ENCODE measurements at regions not wholly inside any gene's neighbourhood (a gene's known extent, or its start where the extent isn't known, plus 50 kb on each side); places are given as distances from the start of the nearest gene placed in this dataset.
"Not testable (repeated sequence)": the region's sequence is repeated elsewhere in the genome, so short reads cannot be mapped to it uniquely, and the experiment has no call there.

DNA sequence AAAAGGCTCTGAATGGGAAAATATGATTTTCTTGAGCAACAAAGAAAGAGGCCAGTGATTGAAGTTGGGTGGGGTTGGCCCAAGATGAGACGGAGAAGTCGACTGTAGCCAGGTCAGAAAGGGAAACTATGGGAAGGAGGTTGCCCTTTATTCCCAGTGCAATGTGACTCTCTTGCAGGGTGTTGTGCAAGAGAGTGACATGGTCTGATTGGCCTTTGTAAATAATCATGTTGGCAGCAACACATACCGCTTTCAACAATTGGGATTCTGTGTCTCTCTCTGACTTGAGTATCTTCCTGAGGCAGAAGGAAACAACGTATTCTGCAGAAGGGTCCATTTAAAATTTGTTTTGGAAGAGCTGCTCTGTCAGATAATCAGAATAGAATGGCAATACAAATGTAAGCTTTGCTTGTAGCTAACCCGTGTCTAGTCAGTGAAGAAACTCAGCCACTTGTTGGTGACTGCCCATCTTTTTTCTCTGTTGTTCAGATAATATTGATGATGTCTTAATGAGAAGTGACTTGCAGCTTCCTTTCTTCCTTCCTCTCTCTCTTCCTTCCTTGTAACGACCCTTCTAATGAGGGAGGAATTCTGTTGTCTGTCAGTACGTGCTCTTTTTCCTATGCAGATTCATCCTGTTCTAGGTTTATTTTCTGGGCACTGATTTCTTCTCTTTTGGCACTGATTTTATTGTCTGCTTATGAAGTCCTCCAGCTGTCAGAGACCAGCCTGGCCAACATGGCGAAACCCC lies 311.0 kb upstream of the FAM98A start:
- Histone ChIP-seq H3K9me3 (ENCODE audit: control insufficient read depth in 1 of 2, low read length in 2 of 2) (no peaks in the 10 kb centered on the region), H3K27ac (ENCODE audit: low read depth, low read length) (no peak overlapping the region), H3K36me3 (ENCODE audit: insufficient read depth, low read length) (no peaks in the 10 kb centered on the region), H3K4me1 (ENCODE audit: insufficient read depth, low read length) (no peaks in the 10 kb centered on the region), H3K4me3 (ENCODE audit: low read length in 2 of 2) (no peak overlapping the region), H3K27me3 (ENCODE audit: insufficient read depth, low read length) (no peaks in the 10 kb centered on the region)
- Mint-ChIP-seq H3K36me3 (peaks cover 0 to 7% of the 10 kb centered on the region in 2 donors), H3K27me3 (peaks cover 0 to 2% of the 10 kb centered on the region in 2 donors), H3K4me3 (no peak overlapping the region), H3K4me1 (no peaks in the 10 kb centered on the region), H3K9me3 (peaks cover 2 to 26% (median 11%) of the 10 kb centered on the region in 8 donors), H3K27ac (no peak overlapping the region)
- ChIA-PET CTCF (ENCODE audit: partially characterized antibody) (no interaction called here), POLR2A (ENCODE audit: partially characterized antibody) (no interaction called here)
- intact Hi-C loops (cut with micrococcal nuclease), result no loop called here
- no peak for DNase-seq

GRCh38 chr2:33907866-33908265 lies 308.8 kb upstream of the FAM98A start:
- Mint-ChIP-seq H3K27me3 (peaks cover 0 to 2% of the 10 kb centered on the region in 2 donors), H3K36me3 (no peaks in the 10 kb centered on the region), H3K9me3 (peaks cover 2 to 11% (median 4%) of the 10 kb centered on the region in 8 donors), H3K27ac (no peak overlapping the region), H3K4me3 (no peak overlapping the region), H3K4me1 (no peaks in the 10 kb centered on the region)
- Histone ChIP-seq H3K27ac (ENCODE audit: low read depth, low read length) (no peak overlapping the region), H3K27me3 (ENCODE audit: insufficient read depth, low read length) (no peaks in the 10 kb centered on the region), H3K4me3 (ENCODE audit: low read length in 2 of 2) (no peak overlapping the region), H3K36me3 (ENCODE audit: insufficient read depth, low read length) (no peaks in the 10 kb centered on the region), H3K9me3 (ENCODE audit: control insufficient read depth in 1 of 2, low read length in 2 of 2) (no peaks in the 10 kb centered on the region), H3K4me1 (ENCODE audit: insufficient read depth, low read length) (no peaks in the 10 kb centered on the region)
- intact Hi-C loops (cut with micrococcal nuclease), result no loop called here
- no peak for DNase-seq
- ChIA-PET POLR2A (ENCODE audit: partially characterized antibody) (no interaction called here), CTCF (ENCODE audit: partially characterized antibody) (no interaction called here)

GRCh38 chr2:33906129-33906528 lies 307.0 kb upstream of the FAM98A start:
- H3K4me1 ChIP-seq (ENCODE audit: insufficient read depth, low read length); H3K4me1 Mint-ChIP-seq; H3K36me3 Mint-ChIP-seq; H3K9me3 Mint-ChIP-seq; POLR2A ChIA-PET (ENCODE audit: partially characterized antibody); H3K27ac ChIP-seq (ENCODE audit: low read depth, low read length); H3K36me3 ChIP-seq (ENCODE audit: insufficient read depth, low read length); intact Hi-C loops (cut with micrococcal nuclease); H3K27ac Mint-ChIP-seq; H3K27me3 ChIP-seq (ENCODE audit: insufficient read depth, low read length); H3K4me3 Mint-ChIP-seq; H3K4me3 ChIP-seq (ENCODE audit: low read length in 2 of 2); DNase-seq; CTCF ChIA-PET (ENCODE audit: partially characterized antibody); H3K27me3 Mint-ChIP-seq; H3K9me3 ChIP-seq (ENCODE audit: control insufficient read depth in 1 of 2, low read length in 2 of 2): not testable (repeated sequence)

GRCh38 chr2:33904801-33905200 lies 305.7 kb upstream of the FAM98A start:
- no peaks in the 10 kb centered on the region for H3K9me3 ChIP-seq (ENCODE audit: control insufficient read depth in 1 of 2, low read length in 2 of 2)
- H3K27ac ChIP-seq (ENCODE audit: low read depth, low read length), result no peak overlapping the region
- Mint-ChIP-seq H3K4me3 (no peak overlapping the region), H3K9me3 (peaks cover 0 to 9% (median 2%) of the 10 kb centered on the region in 8 donors), H3K27me3 (peaks cover 0 to 2% of the 10 kb centered on the region in 2 donors), H3K27ac (no peak overlapping the region), H3K4me1 (no peaks in the 10 kb centered on the region), H3K36me3 (no peaks in the 10 kb centered on the region)
- ChIA-PET POLR2A (ENCODE audit: partially characterized antibody) (no interaction called here), CTCF (ENCODE audit: partially characterized antibody) (no interaction called here)
- H3K4me3 ChIP-seq (ENCODE audit: low read length in 2 of 2), result no peak overlapping the region
- no peak for DNase-seq
- no peaks in the 10 kb centered on the region for H3K36me3 ChIP-seq (ENCODE audit: insufficient read depth, low read length)
- no peaks in the 10 kb centered on the region for H3K27me3 ChIP-seq (ENCODE audit: insufficient read depth, low read length)
- intact Hi-C loops (cut with micrococcal nuclease), result no loop called here
- no peaks in the 10 kb centered on the region for H3K4me1 ChIP-seq (ENCODE audit: insufficient read depth, low read length)

DNA sequence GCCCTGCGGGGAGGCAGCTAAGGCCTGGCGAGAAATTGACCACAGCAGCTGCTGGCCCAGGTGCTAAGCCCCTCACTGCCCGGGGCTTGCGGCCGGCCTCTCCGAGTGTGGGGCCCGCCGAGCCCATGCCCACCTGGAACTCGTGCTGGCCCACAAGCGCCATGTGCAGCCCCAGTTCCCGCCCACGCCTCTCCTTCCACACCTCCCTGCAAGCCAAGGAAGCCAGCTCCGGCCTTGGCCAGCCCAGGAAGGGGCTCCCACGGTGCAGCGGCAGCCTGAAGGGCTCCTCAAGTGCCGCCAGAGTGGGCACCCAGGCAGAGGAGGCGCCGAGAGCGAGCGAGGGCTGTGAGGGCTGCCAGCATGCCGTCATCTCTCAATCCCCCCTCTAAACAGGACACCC lies 304.6 kb upstream of the FAM98A start:
- ChIA-PET CTCF (ENCODE audit: partially characterized antibody) (no interaction called here), POLR2A (ENCODE audit: partially characterized antibody) (no interaction called here)
- Mint-ChIP-seq H3K27me3 (peaks cover 0 to 2% of the 10 kb centered on the region in 2 donors), H3K4me3 (no peak overlapping the region), H3K4me1 (no peaks in the 10 kb centered on the region), H3K27ac (no peak overlapping the region), H3K9me3 (peaks cover 0 to 9% (median 2%) of the 10 kb centered on the region in 8 donors), H3K36me3 (no peaks in the 10 kb centered on the region)
- no peak for DNase-seq
- Histone ChIP-seq H3K27ac (ENCODE audit: low read depth, low read length) (no peak overlapping the region), H3K27me3 (ENCODE audit: insufficient read depth, low read length) (no peaks in the 10 kb centered on the region), H3K36me3 (ENCODE audit: insufficient read depth, low read length) (no peaks in the 10 kb centered on the region), H3K9me3 (ENCODE audit: control insufficient read depth in 1 of 2, low read length in 2 of 2) (no peaks in the 10 kb centered on the region), H3K4me3 (ENCODE audit: low read length in 2 of 2) (no peak overlapping the region), H3K4me1 (ENCODE audit: insufficient read depth, low read length) (no peaks in the 10 kb centered on the region)
- intact Hi-C loops (cut with micrococcal nuclease), result no loop called here

- Mint-ChIP-seq H3K27ac (no peak overlapping the region), H3K36me3 (no peaks in the 10 kb centered on the region), H3K9me3 (peaks cover 0 to 9% (median 2%) of the 10 kb centered on the region in 8 donors), H3K4me3 (no peak overlapping the region), H3K4me1 (no peaks in the 10 kb centered on the region), H3K27me3 (peaks cover 0 to 2% of the 10 kb centered on the region in 2 donors)
- no peaks in the 10 kb centered on the region for H3K27me3 ChIP-seq (ENCODE audit: insufficient read depth, low read length)
- no peak for DNase-seq
- H3K4me3 ChIP-seq (ENCODE audit: low read length in 2 of 2), result no peak overlapping the region
- H3K27ac ChIP-seq (ENCODE audit: low read depth, low read length), result no peak overlapping the region
- no peaks in the 10 kb centered on the region for H3K4me1 ChIP-seq (ENCODE audit: insufficient read depth, low read length)
- intact Hi-C loops (cut with micrococcal nuclease), result no loop called here
- POLR2A ChIA-PET (ENCODE audit: partially characterized antibody), result no interaction called here
- H3K9me3 ChIP-seq (ENCODE audit: control insufficient read depth in 1 of 2, low read length in 2 of 2), result no peaks in the 10 kb centered on the region
- H3K36me3 ChIP-seq (ENCODE audit: insufficient read depth, low read length), result no peaks in the 10 kb centered on the region
- CTCF ChIA-PET (ENCODE audit: partially characterized antibody), result no interaction called here
Observed at GRCh38 chr2:33903215-33903614, 304.1 kb upstream of the FAM98A start.

GRCh38 chr2:33900610-33901009 lies 301.5 kb upstream of the FAM98A start:
- Mint-ChIP-seq H3K9me3 (peaks cover 0 to 12% (median 2%) of the 10 kb centered on the region in 8 donors), H3K4me3 (no peak overlapping the region), H3K27me3 (no peaks in the 10 kb centered on the region), H3K27ac (no peak overlapping the region), H3K36me3 (no peaks in the 10 kb centered on the region), H3K4me1 (no peaks in the 10 kb centered on the region)
- Histone ChIP-seq H3K4me3 (ENCODE audit: low read length in 2 of 2) (no peak overlapping the region), H3K27me3 (ENCODE audit: insufficient read depth, low read length) (no peaks in the 10 kb centered on the region), H3K36me3 (ENCODE audit: insufficient read depth, low read length) (no peaks in the 10 kb centered on the region), H3K27ac (ENCODE audit: low read depth, low read length) (no peak overlapping the region), H3K4me1 (ENCODE audit: insufficient read depth, low read length) (no peaks in the 10 kb centered on the region), H3K9me3 (ENCODE audit: control insufficient read depth in 1 of 2, low read length in 2 of 2) (no peaks in the 10 kb centered on the region)
- no peak for DNase-seq
- ChIA-PET CTCF (ENCODE audit: partially characterized antibody) (no interaction called here), POLR2A (ENCODE audit: partially characterized antibody) (no interaction called here)
- intact Hi-C loops (cut with micrococcal nuclease), result no loop called here

GRCh38 chr2:33897741-33898140 lies 298.6 kb upstream of the FAM98A start:
- CTCF ChIA-PET (ENCODE audit: partially characterized antibody), result no interaction called here
- H3K4me3 Mint-ChIP-seq, result no peak overlapping the region
- intact Hi-C loops (cut with micrococcal nuclease), result no loop called here
- Histone ChIP-seq H3K27ac (ENCODE audit: low read depth, low read length) (no peak overlapping the region), H3K36me3 (ENCODE audit: insufficient read depth, low read length) (no peaks in the 10 kb centered on the region), H3K9me3 (ENCODE audit: control insufficient read depth in 1 of 2, low read length in 2 of 2) (no peaks in the 10 kb centered on the region), H3K4me3 (ENCODE audit: low read length in 2 of 2) (no peak overlapping the region), H3K27me3 (ENCODE audit: insufficient read depth, low read length) (no peaks in the 10 kb centered on the region), H3K4me1 (ENCODE audit: insufficient read depth, low read length) (no peaks in the 10 kb centered on the region)
- no peak for DNase-seq
- H3K36me3 Mint-ChIP-seq, result no peaks in the 10 kb centered on the region
- H3K4me1 Mint-ChIP-seq, result no peaks in the 10 kb centered on the region
- no peak overlapping the region for H3K27ac Mint-ChIP-seq
- no peaks in the 10 kb centered on the region for H3K27me3 Mint-ChIP-seq
- peaks cover 0 to 4% (median 1%) of the 10 kb centered on the region in 8 donors for H3K9me3 Mint-ChIP-seq
- POLR2A ChIA-PET (ENCODE audit: partially characterized antibody), result no interaction called here

All from CD4-positive, alpha-beta memory T cell (primary cell).